ENCODE measurements at regions not wholly inside any gene's neighbourhood (a gene's known extent, or its start where the extent isn't known, plus 50 kb on each side); places are given as distances from the start of the nearest gene placed in this dataset.
"Not testable (repeated sequence)": the region's sequence is repeated elsewhere in the genome, so short reads cannot be mapped to it uniquely, and the experiment has no call there.

- not testable (repeated sequence) for DNase-seq (ENCODE audit: low read depth in 3 of 3)
Measured at GRCh38 chr2:12024197-12024907, 277.9 kb downstream of the LPIN1 start.

DNA sequence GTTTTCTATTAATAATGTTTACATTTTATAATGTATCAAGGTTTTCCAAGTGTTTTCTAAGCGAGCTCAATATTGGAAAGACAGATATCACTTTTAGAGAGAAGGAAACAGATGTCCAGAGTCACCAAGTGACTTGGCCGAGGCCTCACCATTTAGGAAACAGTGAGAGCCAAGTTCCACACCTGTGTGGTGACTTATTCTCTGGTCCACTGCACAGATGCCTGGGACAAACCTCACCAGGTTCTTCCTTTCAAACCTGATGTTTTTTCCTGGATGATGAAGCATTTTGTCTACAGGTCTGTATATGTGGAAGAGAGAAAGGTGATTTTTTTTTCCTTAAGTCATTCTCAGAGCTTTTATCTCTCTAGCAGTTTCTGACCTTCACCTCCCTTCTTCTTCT is 280.7 kb downstream of the LPIN1 start:
- DNase-seq (ENCODE audit: low read depth in 3 of 3) = no peak

GRCh38 chr2:12031866-12032265 is 285.4 kb downstream of the LPIN1 start:
- no peak for DNase-seq (ENCODE audit: low read depth in 3 of 3)

DNA sequence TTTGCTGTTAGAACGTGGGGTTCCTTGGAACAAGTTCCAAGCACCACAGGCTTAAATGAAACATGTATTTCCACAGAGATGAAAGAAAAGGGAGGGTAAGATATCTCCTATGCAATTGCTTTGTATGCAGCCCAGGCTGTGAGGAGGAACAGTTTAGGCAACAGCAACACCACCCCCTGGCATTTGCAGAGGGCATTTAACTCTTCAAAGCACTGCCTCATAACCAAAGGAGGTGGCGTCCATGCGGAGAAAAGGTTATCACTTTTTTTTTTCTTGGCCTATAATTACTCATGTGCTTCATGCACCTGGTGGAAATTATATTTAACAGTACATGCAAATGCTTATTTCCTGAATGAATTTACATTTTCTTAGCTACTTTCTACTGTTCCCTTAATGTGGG is 286.0 kb downstream of the LPIN1 start:
- no peak for DNase-seq (ENCODE audit: low read depth in 3 of 3)

GRCh38 chr2:12032975-12033374 is 286.5 kb downstream of the LPIN1 start:
- DNase-seq (ENCODE audit: low read depth in 3 of 3) = no peak

DNA sequence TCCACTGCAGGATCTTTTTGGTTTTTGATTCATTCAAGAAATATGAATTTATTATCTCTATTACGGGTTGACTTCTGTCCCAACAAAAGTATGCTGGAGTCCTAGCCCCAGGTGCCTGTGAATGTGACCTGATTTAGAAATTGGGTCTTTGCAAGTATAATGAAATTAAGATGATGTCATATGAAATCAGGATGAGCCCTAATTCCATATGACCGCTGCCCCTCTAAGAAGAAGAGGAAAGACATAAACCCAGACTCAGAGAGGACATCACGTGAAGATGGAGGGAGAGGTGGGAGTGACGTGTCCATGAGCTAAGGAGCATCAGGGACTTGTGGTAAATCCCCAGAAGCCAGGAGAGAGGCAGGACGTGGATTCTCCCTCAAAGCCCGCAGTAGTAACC is 287.1 kb downstream of the LPIN1 start:
- DNase-seq (ENCODE audit: low read depth in 3 of 3) = no peak

- DNase-seq (ENCODE audit: low read depth in 3 of 3) = no peak
Measured at GRCh38 chr2:12034382-12034781, 287.9 kb downstream of the LPIN1 start.

DNA sequence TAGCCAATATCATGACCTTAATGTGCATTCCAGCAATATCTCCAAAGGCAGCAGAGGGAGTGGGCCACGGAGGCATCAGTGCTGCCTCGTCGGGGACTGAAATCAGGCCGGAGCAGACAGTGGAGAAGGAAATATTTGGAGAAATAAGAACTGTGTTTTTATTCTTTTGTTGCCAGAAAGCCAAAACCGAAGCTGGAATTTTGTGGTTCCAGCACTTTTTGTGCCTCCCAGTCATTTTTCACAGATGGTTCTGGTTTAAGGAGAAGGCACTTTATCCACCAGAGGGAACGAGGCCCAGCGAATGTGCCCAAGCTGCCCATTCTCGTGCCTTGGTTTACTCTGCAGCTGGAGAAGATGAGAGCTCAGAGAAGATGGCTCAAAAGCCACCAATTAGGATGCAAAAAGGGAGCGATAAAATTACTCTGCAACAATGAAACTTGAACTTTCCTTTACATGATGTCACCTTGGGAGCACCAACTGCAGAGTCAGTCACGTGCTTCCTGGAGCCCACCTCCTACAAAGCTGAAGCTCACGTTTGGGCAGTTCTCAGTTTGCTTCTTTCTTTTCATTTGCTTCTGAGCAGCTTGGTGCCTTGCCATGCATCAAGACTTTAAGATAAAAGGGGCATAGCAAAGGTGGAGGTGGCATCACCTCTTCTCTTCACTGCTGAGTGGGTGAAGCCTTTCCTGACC is 288.7 kb downstream of the LPIN1 start:
- DNase-seq (ENCODE audit: low read depth in 3 of 3) = no peak

DNA sequence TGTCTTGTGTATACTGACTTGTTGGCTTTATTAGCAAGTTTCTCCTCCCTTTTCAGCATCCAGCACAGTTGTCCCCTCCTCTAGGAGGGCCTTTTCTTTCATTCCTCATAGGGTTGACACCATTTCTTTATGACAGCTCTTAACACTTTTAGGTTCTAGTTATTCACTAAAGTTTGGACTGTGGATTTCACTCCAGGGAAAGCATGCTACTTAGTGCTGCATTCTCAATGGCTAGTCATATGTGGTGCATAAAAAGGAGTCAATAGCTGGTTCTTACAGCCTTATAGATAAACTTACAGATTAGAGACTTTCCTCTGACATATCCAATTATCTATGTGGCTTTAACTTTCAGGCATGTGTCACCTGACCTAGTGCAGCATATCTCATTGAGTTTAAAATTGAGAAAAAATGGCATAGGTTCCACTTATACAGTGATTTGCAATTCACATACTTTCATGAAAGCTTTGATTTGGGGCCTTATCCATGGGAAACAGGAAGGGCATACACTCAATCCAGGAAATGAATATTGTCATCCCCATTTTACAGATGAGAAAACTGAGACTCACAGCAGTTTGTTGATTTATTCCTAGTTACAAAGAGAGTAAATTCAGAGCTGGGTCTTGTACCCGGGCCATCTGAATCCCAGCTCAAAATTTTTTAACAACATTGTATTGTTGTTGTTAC is 289.7 kb downstream of the LPIN1 start:
- no peak for DNase-seq (ENCODE audit: low read depth in 3 of 3)

GRCh38 chr2:12036640-12036983 is 290.2 kb downstream of the LPIN1 start:
- DNase-seq (ENCODE audit: low read depth in 3 of 3) = no peak

GRCh38 chr2:12037301-12037700 is 290.9 kb downstream of the LPIN1 start:
- no peak for DNase-seq (ENCODE audit: low read depth in 3 of 3)

DNA sequence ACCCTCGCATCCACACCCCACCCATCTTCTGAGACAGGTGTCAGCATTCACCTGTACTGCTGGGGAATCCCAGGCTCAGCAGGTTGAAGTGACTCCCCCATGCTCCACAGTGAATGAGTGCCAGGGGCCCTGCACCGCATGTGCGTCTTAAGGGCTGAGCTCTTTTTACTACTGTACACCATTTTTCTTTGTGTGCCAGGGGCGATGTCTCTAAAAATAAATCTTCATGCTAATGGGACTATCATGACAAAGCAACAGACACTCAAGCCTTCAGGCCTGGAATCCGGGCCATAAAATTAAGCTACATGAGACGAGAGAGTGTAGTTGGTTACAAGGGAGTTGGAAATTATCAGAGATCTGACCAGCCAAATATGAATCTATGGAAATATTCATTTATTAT is 294.8 kb downstream of the LPIN1 start:
- no peak for DNase-seq (ENCODE audit: low read depth in 3 of 3)

GRCh38 chr2:12043131-12043530 is 296.7 kb downstream of the LPIN1 start:
- DNase-seq (ENCODE audit: low read depth in 3 of 3) = no peak

- no peak for DNase-seq (ENCODE audit: low read depth in 3 of 3)
Measured at GRCh38 chr2:12044857-12045256, 298.4 kb downstream of the LPIN1 start.

GRCh38 chr2:12045864-12046291 is 299.4 kb downstream of the LPIN1 start:
- DNase-seq (ENCODE audit: low read depth in 3 of 3) = no peak

DNA sequence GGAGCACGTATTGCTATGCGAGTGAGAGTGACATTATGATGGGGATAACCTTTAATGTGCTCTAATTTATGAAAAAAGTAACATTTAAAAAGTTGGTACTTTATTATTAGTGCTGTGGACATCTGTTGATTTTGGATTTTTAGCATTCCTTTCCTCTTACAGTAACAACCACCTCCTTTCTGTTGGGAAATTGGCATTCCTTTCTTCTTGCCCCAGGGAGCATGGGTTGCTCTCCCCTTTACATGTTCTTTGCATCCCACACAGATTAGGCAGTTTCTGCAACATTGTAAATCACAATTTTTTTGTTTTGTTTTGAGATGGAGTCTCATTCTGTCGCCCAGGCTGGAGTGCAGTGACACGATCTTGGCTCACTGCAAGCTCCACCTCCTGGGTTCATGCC is 300.2 kb downstream of the LPIN1 start:
- no peak for DNase-seq (ENCODE audit: low read depth in 3 of 3)

DNA sequence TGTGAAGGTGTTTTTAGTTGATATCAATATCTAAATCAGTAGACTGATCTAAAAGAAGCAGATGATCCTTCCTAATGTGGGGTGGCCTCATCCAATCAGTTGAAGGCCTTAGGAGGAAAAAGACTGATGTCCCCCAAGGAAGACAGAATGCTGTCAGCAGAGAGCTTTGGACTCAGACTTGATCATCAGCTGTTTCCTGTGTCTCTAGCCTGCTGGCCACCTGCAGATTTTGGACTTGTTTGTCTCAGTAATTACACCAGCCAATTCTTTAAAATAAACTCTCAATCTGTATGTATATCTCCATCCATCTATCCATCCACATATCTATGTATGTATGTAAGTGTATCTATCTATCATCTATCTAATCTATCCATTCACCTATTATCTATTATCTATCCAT is 301.3 kb downstream of the LPIN1 start:
- DNase-seq (ENCODE audit: low read depth in 3 of 3) = no peak

DNA sequence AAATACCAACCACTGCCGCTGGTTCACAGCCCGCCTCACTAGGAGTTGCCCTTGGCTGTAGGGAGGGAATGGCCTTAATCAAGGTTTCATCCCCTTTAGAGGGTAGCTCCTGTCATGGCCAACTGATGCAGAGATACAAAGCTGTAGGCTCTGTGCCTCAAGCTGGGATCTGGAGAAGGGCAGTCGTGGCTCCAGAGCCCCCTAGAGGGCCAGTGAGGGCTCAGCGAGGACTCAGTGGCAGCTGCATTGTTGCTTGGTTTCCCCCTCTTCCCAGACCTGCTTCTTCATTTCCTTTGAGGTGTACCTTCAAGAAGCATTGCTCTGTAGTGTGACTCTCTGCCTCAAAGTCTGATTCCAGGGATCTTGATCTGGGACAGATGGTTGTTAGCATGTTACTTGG is 302.1 kb downstream of the LPIN1 start:
- no peak for DNase-seq (ENCODE audit: low read depth in 3 of 3)

DNA sequence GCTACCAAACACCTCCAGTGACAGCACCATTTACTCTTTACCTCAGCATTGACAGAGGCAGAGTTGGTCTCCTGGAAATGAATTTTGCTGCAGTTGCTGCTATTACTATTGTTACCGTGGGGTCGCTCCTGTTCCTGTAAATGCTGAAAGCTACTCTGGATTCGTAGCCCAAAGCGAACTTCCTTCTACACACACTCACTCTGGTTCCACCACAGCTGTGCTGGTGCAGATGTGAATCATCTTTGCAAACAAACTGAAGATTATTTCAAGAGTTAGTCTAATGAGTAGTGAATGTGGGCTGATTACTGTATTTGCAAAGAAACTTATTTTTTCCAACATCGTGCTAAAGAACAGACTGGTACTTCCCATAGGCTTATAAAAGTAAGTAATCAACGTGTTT is 304.0 kb downstream of the LPIN1 start:
- DNase-seq (ENCODE audit: low read depth in 3 of 3) = no peak

DNA sequence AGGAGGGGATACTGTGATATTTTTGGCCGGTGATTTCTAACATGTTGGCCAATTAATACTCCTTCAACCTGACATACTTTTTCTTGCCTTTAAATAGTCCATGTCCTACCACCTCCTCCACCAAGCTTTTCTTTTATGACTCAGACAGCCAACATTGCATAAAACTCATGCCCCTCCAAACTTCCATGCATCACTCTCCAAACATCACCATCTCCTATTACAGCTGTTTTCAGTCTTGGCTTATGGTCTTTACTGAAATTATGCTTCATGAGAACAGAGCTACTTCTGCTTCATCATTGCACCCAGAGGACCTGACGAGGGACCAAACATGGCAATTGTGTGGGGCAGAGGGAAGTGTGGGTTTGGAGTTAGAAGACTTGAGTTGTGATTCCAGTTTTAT is 305.4 kb downstream of the LPIN1 start:
- no peak for DNase-seq (ENCODE audit: low read depth in 3 of 3)

GRCh38 chr2:12052796-12053195 is 306.4 kb downstream of the LPIN1 start:
- no peak for DNase-seq (ENCODE audit: low read depth in 3 of 3)

DNA sequence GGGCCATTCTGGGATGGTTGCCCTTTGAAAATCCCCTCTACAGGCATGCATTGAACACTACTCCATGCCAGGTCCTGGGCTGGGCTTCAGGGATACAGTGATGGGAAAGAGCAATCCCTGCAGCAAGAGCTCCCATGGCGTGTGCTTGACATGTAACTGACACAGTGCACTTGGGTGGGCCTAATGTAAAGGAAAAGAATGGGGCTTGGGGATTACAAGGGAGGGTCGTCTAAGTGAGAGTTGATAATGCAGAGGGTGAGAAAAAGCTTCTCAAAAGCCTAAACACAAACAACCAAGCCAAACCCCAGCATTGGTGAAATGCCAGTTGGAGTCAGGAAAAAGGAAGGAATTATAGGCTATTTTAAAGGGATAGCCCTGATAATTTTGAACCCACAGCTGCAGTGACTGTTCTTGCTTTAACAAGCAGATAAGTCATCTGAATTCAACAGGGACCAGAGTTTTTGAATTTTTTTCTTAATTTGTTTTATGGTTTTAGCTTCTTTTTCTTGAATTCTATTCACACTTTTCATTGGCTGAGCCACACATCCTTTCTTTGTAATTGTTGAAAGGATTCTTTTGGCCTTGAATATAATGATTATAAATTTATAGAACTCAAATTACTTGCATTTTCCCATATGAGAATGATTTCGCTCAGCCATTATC is 308.7 kb downstream of the LPIN1 start:
- no peak for DNase-seq (ENCODE audit: low read depth in 3 of 3)
